Stimulated activated naive CD8-positive, alpha-beta T cell treated with anti-CD3 and anti-CD28 coated beads, Interleukin-15, Interleukin-2, amounts not matched to agents 100 U/mL and 50 U/mL, for 24 hours (primary cell): ENCODE measurements at regions not wholly inside any gene's neighbourhood (a gene's known extent, or its start where the extent isn't known, plus 50 kb on each side); places are given as distances from the start of the nearest gene placed in this dataset.

Experiments used
- ATAC-seq: fragments of 150-1000 bp; cut with Tn5 transposase; one replicate; pipeline ENCODE4 v1.10.0; 2021
- DNase-seq: peaks from one replicate; pipeline ENCODE4 v3.0.0; 2021

DNA sequence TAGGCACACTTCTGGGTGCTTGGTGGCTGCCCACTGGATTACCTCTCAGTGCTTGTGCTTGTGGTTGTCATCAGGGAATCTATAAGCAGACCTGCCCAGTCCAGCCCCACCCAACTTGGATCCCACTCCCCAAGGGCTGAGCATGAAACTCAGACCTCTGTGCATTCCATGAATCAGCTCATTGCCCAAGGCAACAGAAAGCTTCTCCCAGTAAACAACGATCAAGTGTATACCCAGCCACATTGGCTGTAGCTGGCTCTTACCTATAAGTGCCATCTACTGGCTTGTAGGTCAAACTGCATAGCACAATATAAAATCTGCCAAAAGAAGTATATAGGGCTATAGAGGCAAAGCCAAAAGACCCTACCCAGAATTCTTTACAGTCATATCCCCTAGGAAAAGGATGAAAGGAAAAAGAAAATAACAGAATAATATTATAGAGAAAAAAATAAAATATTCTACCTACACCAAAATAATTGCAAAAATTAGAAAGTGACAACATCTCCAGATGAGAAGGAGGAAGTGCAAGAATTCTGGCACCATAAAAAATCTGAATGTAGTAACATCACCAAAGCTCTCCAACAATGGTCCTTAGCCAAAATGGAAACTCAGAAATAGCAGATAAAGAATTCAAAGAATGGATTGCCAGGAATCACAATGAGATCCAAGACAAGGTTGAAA is 321.0 kb upstream of the TRPC7 start:
- ATAC-seq (no peak), DNase-seq (no peak)

DNA sequence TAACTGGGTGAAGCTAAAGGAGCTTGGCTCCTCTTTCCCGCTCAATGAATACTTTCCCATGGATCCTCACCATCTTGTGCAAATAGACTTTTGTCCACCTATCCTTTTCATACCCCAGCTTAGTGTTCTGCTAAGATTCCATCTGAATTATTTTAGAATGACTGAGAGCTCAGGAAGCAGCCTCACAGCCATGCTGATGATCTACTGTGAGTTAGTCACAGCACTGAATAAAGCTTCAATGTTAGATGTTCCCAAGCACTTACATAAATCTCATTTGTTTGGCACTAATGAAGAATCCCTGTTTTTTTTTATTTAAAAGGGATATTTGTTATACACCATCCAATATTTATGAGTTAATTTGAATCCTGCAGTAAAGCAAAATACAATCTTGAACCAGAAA is 317.6 kb upstream of the TRPC7 start:
- DNase-seq = no peak
- ATAC-seq = no peak

DNA sequence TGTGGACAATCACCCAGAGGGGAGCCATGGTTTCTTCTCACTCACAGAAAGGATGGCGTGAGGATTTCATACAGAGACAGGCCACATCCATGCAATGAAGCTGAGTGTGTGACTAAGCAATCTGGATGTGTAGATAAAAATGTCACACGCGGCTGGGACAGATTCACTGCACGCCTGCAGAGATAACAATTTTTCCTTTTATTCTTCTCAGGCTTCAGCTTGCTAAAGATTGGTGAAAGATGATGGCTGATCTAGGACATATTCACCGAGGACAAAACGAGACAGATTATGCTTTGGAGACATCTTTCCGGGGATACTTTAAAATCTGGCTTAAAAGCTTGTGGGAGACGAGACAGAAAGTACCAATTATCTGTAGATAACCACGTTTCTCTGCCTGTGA is 313.9 kb upstream of the TRPC7 start:
- no peak for ATAC-seq
- DNase-seq = no peak

DNA sequence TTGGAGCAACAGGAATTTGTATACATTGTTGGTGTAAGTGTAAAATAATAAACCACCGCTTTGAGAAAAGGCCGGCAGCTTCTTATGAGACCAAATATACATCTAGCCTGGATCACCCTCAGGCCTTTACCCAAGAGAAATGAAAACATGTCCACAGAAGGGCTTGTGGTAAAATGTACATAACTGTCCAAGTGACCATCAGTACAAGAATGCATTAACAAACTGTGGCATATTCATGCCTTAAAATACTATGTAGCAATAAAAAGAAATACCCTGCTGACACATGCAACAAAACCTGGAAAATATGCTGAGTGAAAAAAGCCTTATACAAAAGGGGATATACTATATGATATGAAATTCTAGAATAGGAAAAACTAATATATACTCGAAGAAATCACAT is 311.9 kb upstream of the TRPC7 start:
- no peak for ATAC-seq
- no peak for DNase-seq

DNA sequence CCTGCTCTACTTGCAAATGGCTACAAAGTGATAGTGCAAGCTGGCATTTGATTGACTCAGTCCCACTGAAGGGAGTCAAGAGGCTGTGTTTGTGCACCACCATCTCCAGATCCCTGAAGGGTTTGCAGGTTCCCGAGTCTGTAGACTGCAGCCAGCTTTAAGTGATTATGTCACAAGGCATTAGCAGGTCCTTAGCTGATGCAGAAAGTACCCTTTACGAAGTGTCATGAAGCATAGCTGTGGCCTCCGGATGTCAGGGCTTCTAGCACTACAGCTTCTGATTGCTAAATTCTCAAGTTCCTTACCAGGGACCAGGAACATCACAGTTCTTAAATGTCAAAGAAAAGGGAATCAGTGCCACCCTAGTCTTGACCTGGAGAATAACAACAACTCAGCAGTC is 311.3 kb upstream of the TRPC7 start:
- DNase-seq (no peak), ATAC-seq (no peak)

DNA sequence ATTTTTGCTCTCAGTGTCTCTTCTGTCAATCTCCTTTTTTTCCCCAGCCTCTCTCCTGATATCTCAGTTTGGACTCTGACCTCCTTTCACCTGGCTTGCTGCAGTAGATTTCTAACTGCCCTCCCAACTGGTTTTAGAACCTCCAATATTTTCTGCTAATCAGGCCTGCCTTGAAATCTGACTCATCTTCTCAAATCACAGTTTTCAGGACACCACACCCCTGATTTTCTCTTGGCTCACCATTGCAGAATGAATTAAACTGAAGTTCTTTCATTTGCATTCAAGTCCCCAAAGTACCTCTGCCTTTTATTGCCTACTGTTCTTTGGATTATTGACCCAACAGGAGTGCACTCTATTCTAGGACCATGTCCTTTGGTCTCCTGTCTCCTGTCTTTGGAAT is 310.4 kb upstream of the TRPC7 start:
- ATAC-seq = no peak
- DNase-seq = no peak

DNA sequence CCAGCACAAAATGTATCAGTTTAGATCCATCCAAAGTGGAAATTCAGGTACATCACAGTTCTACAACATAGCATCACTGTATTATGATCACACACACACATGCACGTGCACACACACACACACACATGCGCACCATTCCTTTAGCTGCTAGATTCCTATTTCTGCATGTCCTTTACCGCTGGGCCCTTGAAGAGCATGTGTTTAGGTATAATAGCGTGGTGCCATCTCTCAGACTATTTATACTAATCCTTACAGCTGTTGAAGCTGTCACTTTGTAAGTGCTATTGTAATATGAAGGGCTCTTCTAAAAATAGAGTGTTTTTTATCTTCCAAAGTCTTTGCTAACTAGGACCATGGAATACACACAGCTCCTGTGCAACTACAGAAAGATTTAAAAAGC is 308.8 kb upstream of the TRPC7 start:
- DNase-seq = no peak
- ATAC-seq = no peak

DNA sequence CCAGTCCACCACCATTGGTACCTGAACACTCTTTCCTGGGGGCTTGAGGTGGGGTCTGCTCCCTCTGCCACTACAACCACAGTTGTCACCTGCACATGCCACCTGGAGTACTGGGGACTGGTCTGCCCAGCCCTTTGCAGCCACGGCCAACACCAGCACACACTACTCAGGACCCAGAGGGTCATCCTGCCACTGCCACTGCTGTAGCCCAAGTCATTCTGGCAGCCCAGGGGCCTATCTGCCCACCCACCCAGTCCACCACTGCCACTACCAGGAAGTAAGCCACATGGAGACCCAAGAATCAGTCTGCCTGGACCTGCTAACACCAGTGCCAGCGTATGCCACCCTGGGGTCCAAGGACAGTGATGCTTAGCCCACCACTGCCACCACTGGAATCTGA is 302.4 kb upstream of the TRPC7 start:
- DNase-seq = no peak
- no peak for ATAC-seq

DNA sequence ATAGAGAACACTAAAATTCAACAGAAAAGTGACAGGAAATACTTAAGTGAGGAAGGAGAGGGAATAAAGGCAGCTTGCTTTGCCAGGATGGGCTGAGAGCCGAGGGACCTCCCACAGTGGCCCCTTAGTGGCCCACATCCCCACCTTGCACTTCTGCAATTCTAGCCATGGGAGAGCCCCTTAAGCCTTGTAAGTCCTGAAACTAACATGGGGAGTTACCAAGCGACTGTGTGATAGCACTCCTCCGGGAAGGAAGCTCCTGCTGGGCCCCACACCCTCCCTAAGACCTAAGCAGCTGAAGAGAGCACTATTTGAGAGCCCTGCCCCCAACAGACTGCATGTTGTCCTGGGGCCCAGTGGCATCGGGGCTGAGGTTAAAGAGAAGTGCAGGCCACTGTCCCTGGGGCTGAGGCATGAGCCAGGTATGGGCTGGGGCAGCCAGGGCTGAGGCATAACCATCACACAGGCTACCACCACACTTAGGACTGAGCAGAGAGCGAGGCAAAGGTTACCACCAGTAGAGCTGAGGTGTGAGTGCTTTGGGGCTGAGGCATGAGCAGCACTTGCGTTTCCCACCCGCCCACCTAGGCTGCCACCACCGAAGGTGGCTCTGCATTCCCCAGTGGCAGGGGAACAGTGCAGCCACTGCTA is 301.8 kb upstream of the TRPC7 start:
- ATAC-seq (no peak), DNase-seq (no peak)

DNA sequence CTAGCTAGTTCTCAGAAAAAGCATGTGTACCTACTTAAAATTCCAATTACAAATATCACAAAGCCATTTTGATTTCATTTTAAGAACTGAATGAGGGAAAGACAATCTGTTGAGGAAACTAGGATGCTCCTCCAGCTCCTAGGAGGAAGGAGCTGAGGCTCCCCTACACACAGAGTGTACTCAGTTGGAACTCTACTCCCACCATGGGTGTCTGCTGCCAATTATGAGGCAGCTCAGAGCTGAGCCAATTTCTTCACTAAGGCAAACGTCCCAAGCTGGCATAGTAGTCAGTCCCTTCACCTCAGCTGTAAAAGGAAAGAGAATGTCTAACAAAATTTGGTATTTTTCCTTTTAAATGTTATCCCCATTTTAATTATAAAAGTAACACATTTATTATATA is 300.0 kb upstream of the TRPC7 start:
- ATAC-seq (no peak), DNase-seq (no peak)

DNA sequence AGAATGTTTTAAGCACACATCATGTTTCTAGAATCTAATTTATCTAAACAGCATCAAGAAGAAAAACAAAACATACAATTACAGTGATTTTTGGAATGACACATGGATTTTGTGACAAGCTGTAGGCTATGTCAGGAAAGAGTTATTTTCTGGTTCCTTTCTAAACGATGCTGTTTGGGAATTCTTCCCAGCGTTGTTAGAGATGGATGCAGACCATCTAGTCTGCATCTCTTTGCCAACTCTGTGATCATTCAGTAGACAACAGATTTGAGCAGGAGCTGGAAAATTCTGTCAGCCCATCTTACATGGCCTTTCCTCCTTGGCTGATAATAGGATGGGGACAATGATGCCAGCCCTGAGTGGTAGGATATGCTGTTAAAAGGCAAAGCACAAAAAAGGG is 295.7 kb upstream of the TRPC7 start:
- DNase-seq = no peak
- no peak for ATAC-seq

DNA sequence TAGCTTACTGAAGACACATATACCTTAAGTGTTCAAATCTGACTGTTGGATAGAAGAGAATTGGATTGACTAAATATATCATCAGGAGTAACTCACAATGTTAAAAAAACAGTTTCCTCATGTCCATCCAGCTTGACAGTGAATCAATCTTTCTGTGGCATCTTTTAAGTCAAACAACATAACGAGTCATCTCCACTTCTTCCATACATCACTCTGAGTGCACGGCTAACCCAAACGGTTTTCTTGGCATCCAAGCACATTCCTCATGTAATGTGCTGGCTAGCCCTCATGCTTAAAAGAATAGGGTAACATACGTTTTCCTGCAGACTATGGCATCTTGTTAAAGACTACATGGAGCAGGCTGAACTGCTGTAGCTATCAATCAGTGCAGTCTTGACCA is 291.5 kb upstream of the TRPC7 start:
- ATAC-seq = no peak
- no peak for DNase-seq

DNA sequence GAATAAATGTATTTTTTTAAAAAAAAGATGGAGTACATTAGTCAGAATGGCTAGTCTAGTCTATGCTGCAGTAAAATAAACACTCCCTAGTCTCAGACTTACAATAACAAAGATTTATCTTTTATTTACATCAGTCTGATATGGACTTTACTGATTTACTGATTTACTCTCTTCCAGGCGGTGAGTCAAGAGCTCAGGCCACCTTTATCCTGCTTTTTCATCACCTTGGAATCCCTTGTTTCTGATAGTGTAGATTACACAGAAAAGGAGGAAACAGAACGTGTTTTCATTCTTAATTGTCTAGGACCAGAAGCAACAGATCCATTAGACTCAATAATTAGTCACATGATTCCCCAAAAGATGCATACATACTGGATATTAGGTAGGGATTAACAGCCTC is 290.1 kb upstream of the TRPC7 start:
- ATAC-seq = no peak
- DNase-seq = no peak

DNA sequence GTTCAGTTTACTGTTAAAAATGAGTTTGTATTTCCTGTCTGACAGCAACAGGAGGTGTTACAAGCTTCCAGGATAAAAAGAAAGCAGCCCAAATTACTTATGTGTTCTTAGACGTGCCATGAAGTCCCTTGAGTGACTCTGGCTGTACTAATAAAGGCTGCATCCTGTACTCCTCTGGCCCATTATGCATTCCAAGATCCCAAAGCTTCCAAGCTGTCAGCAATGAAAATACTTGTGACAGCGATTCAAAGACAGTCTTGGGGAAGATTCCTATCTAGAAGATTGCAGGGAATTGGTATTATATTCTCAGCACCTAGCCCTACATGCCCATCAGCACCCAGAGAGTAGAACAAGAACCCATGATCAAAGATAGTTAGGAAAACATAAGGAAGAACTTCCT is 281.6 kb upstream of the TRPC7 start:
- ATAC-seq = no peak
- DNase-seq = no peak

DNA sequence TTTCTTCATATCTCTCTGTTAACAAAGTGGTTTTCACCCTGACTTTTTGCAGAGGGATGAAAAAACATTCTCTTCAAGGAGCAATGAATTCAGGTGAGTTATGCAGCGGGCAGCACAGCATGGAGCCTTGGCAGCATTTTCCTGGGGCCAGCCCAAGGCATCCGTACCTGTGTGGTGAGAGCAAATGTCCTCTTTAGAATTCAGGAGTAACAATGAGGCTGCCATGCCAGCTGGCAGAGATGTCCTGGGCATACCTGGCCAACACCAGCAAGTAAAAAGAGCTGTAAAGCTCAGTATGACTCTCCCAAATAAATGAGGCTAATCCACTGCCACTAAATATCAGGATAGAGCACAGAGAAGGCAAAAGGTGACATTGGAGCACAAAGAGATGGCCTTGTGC is 277.6 kb upstream of the TRPC7 start:
- no peak for DNase-seq
- ATAC-seq = no peak

DNA sequence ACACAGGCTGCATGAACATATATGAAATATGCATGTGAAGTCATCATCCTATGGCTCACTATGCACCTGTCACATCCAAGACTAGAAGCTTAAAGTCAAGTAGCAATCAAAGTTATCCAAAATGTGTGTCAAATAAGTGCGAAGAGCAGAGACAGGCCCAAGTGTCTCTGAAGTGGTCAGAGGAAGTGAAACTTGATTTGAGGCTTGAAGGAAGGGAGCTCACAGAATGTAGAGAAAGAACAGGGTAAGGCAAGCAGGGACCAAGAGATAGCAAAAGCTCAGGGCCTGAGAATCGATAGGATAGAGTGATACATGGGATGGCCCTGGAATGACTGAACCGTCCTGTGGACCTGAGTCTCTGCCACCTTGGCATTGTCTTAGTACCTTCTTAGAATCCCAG is 274.3 kb upstream of the TRPC7 start:
- ATAC-seq = no peak
- no peak for DNase-seq

DNA sequence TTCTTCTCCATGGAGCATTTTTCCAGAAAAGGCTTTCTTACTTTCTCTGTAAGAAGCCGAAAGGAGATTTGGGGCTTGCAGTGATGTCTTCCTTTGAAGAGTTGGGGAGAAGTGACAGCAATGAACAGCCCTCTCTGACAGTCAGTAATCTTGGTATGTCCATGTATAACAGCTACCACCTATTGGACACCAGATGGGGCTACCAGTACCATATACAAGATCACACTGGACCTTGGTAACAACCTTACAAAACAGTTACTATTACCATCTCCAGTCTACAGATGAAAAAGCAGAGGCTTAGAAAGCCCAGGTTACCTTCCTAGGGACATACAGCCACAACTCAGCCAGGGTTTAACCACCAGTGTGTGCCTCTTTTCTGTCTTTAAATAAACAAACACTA is 272.7 kb upstream of the TRPC7 start:
- DNase-seq (no peak), ATAC-seq (no peak)

DNA sequence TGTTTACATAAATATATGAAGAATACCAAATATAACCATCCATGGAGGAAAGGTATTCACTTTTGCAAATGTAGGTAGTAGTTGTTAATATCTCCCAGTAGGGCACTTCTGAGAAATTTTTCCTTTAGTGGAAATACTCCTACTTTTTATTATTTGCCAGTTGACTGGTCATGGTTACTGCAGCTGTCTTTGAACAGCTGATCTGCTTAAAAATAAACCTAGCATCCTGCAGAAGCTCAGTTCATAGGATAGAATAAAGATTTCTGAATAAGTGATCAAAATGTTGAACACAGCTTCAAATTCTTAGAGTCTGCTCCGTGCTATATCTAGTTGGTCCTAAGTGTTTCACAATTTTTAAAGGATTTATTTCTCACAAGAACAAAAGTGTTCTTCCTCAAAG is 270.7 kb upstream of the TRPC7 start:
- ATAC-seq = no peak
- no peak for DNase-seq

DNA sequence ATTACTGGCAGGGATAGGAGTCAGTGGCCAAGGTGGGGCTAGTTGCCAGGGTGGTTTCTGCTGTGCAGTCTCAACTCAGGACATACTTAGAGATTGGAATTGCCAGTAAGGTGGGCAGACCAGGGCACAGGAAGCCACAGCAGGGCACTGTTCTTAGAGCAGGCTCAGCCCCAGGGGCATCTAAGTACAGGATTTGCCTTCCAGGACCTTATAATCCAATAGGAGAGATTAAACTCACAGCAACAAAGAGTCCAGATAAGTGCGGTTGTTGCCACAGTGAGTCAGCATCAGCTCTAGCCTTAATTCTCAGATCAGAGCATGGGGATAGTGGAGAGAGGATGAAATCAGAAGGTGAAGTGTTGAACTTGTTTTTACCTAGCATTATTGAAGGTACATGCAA is 265.8 kb upstream of the TRPC7 start:
- DNase-seq (no peak), ATAC-seq (no peak)

DNA sequence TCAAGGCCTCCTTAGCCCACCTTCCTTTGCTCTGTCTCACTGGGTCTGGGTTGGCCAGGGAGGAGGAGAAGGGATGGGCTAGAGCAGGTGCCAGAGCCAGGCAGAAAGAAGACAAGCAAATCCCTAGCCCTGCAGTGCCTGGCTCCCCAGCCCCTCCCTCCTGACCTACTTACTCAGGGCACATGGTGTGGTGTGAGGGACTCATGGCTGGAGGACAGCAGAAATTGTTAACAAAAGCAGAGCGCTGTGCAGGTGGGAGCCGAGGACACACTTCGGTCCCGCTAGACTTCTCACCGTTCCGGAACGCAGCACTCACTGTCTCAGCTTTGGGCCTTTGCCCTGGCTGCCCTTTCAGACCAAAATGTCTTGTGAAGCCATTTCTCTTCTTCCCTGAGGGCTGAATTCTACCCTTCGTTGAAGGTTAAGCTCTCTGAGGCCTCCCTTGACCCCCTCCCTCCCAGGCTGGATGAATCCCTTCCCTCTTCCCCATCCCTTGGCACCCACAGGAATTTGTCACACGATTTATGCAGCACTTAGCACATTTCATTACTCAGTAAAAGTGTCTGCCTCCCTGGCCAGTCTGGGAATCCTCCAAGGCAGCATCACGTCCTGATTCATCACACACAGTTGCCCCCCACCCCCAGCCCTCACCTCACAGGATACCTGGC is 263.9 kb upstream of the TRPC7 start:
- DNase-seq = no peak
- ATAC-seq = no peak

DNA sequence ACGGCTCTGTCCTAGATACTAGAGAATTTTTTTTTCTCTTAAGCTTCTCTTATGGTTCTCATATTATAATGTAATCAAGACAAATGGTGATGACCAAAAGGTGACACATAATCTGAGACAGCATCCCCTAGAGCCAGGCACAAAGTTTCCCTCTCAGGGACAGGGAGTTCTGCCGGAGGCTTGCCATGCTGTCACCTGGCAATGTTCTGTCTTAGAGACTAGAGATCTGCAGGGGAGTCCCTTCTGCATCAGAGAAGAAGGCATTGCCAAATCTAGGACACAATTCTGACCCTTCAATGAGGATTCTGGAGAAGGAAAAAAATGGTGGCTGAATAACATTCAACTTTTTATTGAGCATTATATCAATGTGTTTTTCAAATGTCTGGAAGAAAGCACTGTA is 261.2 kb upstream of the TRPC7 start:
- no peak for ATAC-seq
- DNase-seq = no peak

DNA sequence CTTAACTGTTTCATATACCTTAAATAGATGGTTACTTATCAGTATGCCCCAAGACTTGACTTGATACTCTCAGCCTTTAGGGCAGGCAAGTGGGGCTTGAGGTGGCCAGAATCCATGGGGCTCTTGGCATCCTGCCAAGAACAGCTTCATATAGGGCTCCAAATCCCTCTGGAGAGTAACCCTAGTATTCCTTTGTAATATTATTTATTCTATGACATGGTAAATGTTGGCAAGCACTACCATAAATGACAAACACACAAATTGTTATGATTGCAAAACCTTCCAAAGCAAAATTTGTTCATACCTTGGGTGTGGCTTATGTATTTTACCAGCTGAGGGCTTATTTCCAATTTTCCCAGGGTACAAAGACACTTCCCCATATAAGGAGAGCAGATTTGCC is 257.4 kb upstream of the TRPC7 start:
- DNase-seq = no peak
- ATAC-seq = no peak

DNA sequence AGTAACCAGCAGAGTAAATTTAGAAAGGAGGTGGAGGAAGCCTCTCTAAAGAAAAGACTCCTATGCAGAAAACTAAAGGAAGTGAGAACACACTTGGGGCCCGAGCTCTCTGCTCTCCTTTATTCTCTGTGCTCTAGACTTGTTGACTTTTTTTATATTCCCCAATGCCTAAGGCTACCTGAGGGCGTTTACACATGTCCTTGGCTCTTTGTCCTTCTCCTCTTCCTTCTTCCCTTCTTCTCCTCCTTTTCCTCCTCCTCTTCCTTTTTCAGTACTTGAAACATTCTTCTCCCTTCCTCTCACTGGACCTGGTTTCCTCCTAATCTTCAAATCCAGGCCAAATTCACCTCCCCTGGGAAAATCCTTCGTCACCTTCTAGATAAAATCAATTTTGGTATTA is 256.4 kb upstream of the TRPC7 start:
- no peak for DNase-seq
- ATAC-seq = no peak

DNA sequence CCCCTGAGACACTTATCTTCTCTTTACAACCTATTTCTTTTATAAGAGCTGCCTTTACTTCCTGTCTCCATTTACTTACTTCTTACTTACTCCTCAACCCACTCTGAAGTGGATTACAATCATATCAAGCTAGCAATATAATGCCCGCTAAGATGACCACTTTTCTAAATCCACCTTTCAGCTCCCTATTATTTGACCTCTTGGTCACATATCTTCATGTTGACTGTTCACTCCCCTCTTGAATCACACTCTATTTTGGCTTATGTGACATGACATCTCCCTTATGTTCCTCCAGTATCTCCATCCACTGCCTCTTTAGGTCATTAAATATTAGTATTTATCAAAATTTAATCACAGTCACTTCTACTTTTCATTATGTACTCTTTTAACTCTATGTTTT is 255.3 kb upstream of the TRPC7 start:
- ATAC-seq (no peak), DNase-seq (no peak)
